ENCODE measurements at regions not wholly inside any gene's neighbourhood (a gene's known extent, or its start where the extent isn't known, plus 50 kb on each side); places are given as distances from the start of the nearest gene placed in this dataset.

DNA sequence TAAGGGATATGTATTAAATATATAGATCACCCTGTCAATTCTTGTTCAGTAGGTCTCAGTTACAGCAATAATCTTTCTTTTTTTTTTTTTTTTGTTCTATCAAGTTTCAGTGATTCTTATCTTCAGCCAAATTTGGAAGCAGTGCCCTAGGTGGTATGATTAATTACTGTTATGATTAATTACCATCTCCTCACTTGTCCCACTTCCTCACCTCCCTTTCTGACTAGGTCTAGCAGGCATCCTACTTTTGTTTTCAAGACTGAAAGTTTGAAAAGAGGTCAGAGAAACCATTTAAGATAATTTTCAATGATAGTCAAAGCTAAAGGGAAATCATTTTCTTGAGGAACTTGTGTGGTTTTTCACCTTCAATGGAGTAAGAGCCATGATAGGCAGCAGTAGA is 144.0 kb upstream of the CNTN4 start:
- Histone ChIP-seq H3K27ac (no peak overlapping the region), H3K27me3 (no peaks in the 10 kb centered on the region), H3K36me3 (ENCODE audit: low read depth, missing control alignments) (no peaks in the 10 kb centered on the region), H3K4me3 (no peak overlapping the region), H3K9me3 (no peaks in the 10 kb centered on the region), H3K4me1 (no peaks in the 10 kb centered on the region)
- TF ChIP-seq CTCF (IDR thresholded peaks at IDR 0.05) (no peak), POLR2A (IDR thresholded peaks at IDR 0.05) (no peak)
- no peak for DNase-seq
- intact Hi-C loops (cut with DNase I; ENCODE audit: low total_unique reads) = no loop called here

GRCh38 chr3:1955170-1955569 is 143.5 kb upstream of the CNTN4 start:
- H3K36me3 ChIP-seq (ENCODE audit: low read depth, missing control alignments) = no peaks in the 10 kb centered on the region
- TF ChIP-seq POLR2A (IDR thresholded peaks at IDR 0.05) = no peak
- no peak for TF ChIP-seq CTCF (IDR thresholded peaks at IDR 0.05)
- 60 to 83% methylated on average over 1 of the region's 1 CpG for WGBS, 2 donors
- H3K27ac ChIP-seq = no peak overlapping the region
- intact Hi-C loops (cut with DNase I; ENCODE audit: low total_unique reads) = no loop called here
- no peaks in the 10 kb centered on the region for H3K27me3 ChIP-seq
- no peak for DNase-seq
- H3K4me1 ChIP-seq = no peaks in the 10 kb centered on the region
- no peak overlapping the region for H3K4me3 ChIP-seq
- H3K9me3 ChIP-seq = no peaks in the 10 kb centered on the region

GRCh38 chr3:1955750-1956149 is 142.9 kb upstream of the CNTN4 start:
- H3K36me3 ChIP-seq (ENCODE audit: low read depth, missing control alignments) = no peaks in the 10 kb centered on the region
- intact Hi-C loops (cut with DNase I; ENCODE audit: low total_unique reads) = no loop called here
- H3K9me3 ChIP-seq = no peaks in the 10 kb centered on the region
- no peak for DNase-seq
- no peaks in the 10 kb centered on the region for H3K4me1 ChIP-seq
- no peak overlapping the region for H3K27ac ChIP-seq
- H3K4me3 ChIP-seq = no peak overlapping the region
- 89 to 90% methylated on average over 3 of the region's 3 CpGs for WGBS, 2 donors
- H3K27me3 ChIP-seq = no peaks in the 10 kb centered on the region
- TF ChIP-seq CTCF (IDR thresholded peaks at IDR 0.05) = no peak
- no peak for TF ChIP-seq POLR2A (IDR thresholded peaks at IDR 0.05)

DNA sequence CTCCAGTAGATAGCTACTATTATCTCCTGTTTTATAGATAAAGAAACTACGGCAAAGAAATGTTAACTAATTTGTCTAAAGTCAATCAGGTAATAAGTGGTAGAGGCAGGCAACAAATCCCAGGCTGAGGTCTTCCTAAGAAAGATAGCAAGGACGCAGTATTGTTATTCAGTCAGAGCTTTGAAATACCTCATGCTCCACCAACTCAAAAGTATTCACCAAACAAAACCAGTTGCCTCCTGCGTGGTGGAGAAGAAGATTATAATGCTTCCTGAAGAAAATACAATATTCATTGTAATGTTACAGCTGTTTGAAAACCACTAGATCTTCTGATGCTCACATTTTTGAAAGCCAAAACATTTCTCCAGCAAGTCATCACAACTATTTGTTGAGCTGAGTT is 138.2 kb upstream of the CNTN4 start:
- no peak overlapping the region for H3K4me3 ChIP-seq

More for the DNA sequence above, 138.2 kb upstream of the CNTN4 start:
- DNase-seq = no peak
- H3K36me3 ChIP-seq (ENCODE audit: low read depth, missing control alignments) = no peaks in the 10 kb centered on the region
- TF ChIP-seq POLR2A (IDR thresholded peaks at IDR 0.05) (no peak), CTCF (IDR thresholded peaks at IDR 0.05) (no peak)
- H3K4me1 ChIP-seq = no peaks in the 10 kb centered on the region
- H3K27ac ChIP-seq = no peak overlapping the region
- no peaks in the 10 kb centered on the region for H3K9me3 ChIP-seq
- 71 to 75% methylated on average over 3 of the region's 3 CpGs for WGBS, 2 donors
- no peaks in the 10 kb centered on the region for H3K27me3 ChIP-seq
- intact Hi-C loops (cut with DNase I; ENCODE audit: low total_unique reads) = no loop called here

Measured in testis (tissue), 2 donors.